H1 (cell line): ENCODE measurements at regions not wholly inside any gene's neighbourhood (a gene's known extent, or its start where the extent isn't known, plus 50 kb on each side); places are given as distances from the start of the nearest gene placed in this dataset.
A peak's percentile ranks its signal among the peaks of the same experiment; 100 is the strongest.

Experiments used
- CTCF ChIA-PET: fragments of 300-600 bp; sonication (Branson Sonifier 250); formaldehyde crosslinking; loops from one replicate; lab custom pipeline; 2021; ENCODE audit not compliant: partially characterized antibody; lab: Charles Lee
- POLR2A ChIA-PET: fragments of 300-600 bp; sonication (Branson Sonifier 250); formaldehyde crosslinking; loops from one replicate; lab custom pipeline; 2021; ENCODE audit warnings: inconsistent platforms; ENCODE audit not compliant: partially characterized antibody; lab: Charles Lee
- DNase-seq, 2 experiments: peaks; one replicate each; pipeline versions ENCODE4 v3.0.0 to v3.0.0-alpha.2; 2010 to 2022; ENCODE audit warnings: low spot score in 2 of 2, low read depth in 1 of 2, mixed read lengths in 1 of 2
- FAIRE-seq: peaks from 2 replicates; lab custom pipeline; 2011; peaks lifted over from hg19 to GRCh38; lab: Jason Lieb, UNC
- H2AFZ ChIP-seq: 2 replicates; pipeline ENCODE4 v1.8.1; 2012; ENCODE audit warnings: low read length, inconsistent platforms
- H2AK5ac ChIP-seq: 2 replicates; pipeline ENCODE4 v1.6.1; 2013; ENCODE audit warnings: low read depth, low read length
- H2BK120ac ChIP-seq: replicated peaks from 2 replicates; pipeline ENCODE3; 2013; ENCODE audit warnings: low read depth, low read length, inconsistent platforms
- H2BK12ac ChIP-seq: 2 replicates; pipeline ENCODE4 v1.6.1; 2013; ENCODE audit warnings: low read depth, low read length
- H2BK15ac ChIP-seq: 2 replicates; pipeline ENCODE4 v1.6.1; 2013; ENCODE audit warnings: low read length
- H2BK20ac ChIP-seq: 2 replicates; pipeline ENCODE4 v1.6.1; 2013; ENCODE audit warnings: low read length
- H2BK5ac ChIP-seq: 2 replicates; pipeline ENCODE4 v1.6.1; 2013; ENCODE audit warnings: low read depth, low read length
- H3K14ac ChIP-seq: 2 replicates; pipeline ENCODE4 v1.6.1; 2013; ENCODE audit warnings: inconsistent platforms; ENCODE audit not compliant: insufficient read length
- H3K18ac ChIP-seq: 2 replicates; pipeline ENCODE4 v1.6.1; 2013; ENCODE audit warnings: low read length; ENCODE audit errors: extremely low read depth
- H3K23ac ChIP-seq: 2 replicates; pipeline ENCODE4 v1.6.1; 2013; ENCODE audit warnings: inconsistent platforms; ENCODE audit not compliant: insufficient read length
- H3K23me2 ChIP-seq: 2 replicates; pipeline ENCODE4 v1.6.1; 2013; ENCODE audit warnings: low read depth, low read length
- H3K27ac ChIP-seq: 2 replicates; pipeline ENCODE4 v1.6.1; 2011; ENCODE audit warnings: low read depth, low read length, inconsistent platforms
- H3K27me3 ChIP-seq, 4 experiments: replicated peaks in 1 of 4; 1 replicate in 1 of 4; 2 replicates in 3 of 4; pipeline versions ENCODE4 v1.6.1 to v1.8.1; 2011 to 2013; ENCODE audit warnings: low read length in 3 of 4, mild to moderate bottlenecking in 3 of 4, inconsistent platforms in 2 of 4, mixed read lengths in 2 of 4, moderate library complexity in 1 of 4; ENCODE audit not compliant: control insufficient read depth in 3 of 4, insufficient read depth in 3 of 4; ENCODE audit errors: extremely low read depth in 1 of 4
- H3K36me3 ChIP-seq, 4 experiments: 2 replicates each; pipeline versions ENCODE4 v1.6.1 to v1.8.1; 2011 to 2013; ENCODE audit warnings: mild to moderate bottlenecking in 4 of 4, low read length in 3 of 4, moderate library complexity in 2 of 4, control low read depth in 1 of 4, inconsistent platforms in 1 of 4; ENCODE audit not compliant: insufficient read depth in 4 of 4, control insufficient read depth in 2 of 4
- H3K4ac ChIP-seq: replicated peaks from 2 replicates; pipeline ENCODE3; 2013; ENCODE audit warnings: low read length, low read depth, mixed read lengths, inconsistent platforms; ENCODE audit not compliant: insufficient read length
- H3K4me1 ChIP-seq, 4 experiments: replicated peaks in 1 of 4; 1 replicate in 1 of 4; 2 replicates in 3 of 4; pipeline versions ENCODE4 v1.6.1 to v1.8.1; 2011 to 2013; ENCODE audit warnings: low read length in 3 of 4, inconsistent platforms in 2 of 4, mixed read lengths in 1 of 4; ENCODE audit not compliant: insufficient read depth in 4 of 4, control insufficient read depth in 3 of 4
- H3K4me2 ChIP-seq, 2 experiments: 2 replicates each; pipeline versions ENCODE4 v1.6.1 to v1.8.1; 2011 to 2013; ENCODE audit warnings: low read depth in 2 of 2, low read length in 2 of 2, control low read depth in 1 of 2, inconsistent platforms in 1 of 2, mild to moderate bottlenecking in 1 of 2; ENCODE audit not compliant: insufficient read depth in 1 of 2
- H3K4me3 ChIP-seq, 4 experiments: fragments of 200-600, 300-600 bp in 1 of 4; sonication (generic), shearing (Covaris generic), sonication (Bioruptor Twin) in 1 of 4; 2 replicates each; pipeline versions ENCODE4 v1.5.1 to v1.8.1; 2011 to 2016; ENCODE audit warnings: low read length in 4 of 4, low read depth in 3 of 4, control low read depth in 2 of 4, inconsistent platforms in 2 of 4, mild to moderate bottlenecking in 2 of 4, mixed read lengths in 1 of 4, moderate library complexity in 1 of 4; ENCODE audit not compliant: insufficient read depth in 2 of 4; ENCODE audit errors: extremely low read depth in 1 of 4
- H3K56ac ChIP-seq: replicated peaks from 2 replicates; pipeline ENCODE3; 2013; ENCODE audit warnings: low read depth, mild to moderate bottlenecking, mixed read lengths, low read length, inconsistent platforms; ENCODE audit not compliant: insufficient read length
- H3K79me1 ChIP-seq: 2 replicates; pipeline ENCODE4 v1.6.1; 2013; ENCODE audit warnings: low read depth, low read length, control low read depth
- H3K79me2 ChIP-seq, 2 experiments: 2 replicates each; pipeline versions ENCODE4 v1.6.1 to v1.8.1; 2012 to 2013; ENCODE audit warnings: low read length in 2 of 2, mild to moderate bottlenecking in 2 of 2, inconsistent platforms in 1 of 2; ENCODE audit not compliant: insufficient read depth in 2 of 2, control insufficient read depth in 1 of 2
- H3K9ac ChIP-seq, 4 experiments: replicated peaks in 1 of 4; 1 replicate in 1 of 4; 2 replicates in 3 of 4; pipeline versions ENCODE4 v1.6.1 to v1.8.1; 2011 to 2013; ENCODE audit warnings: low read depth in 3 of 4, low read length in 3 of 4, control low read depth in 2 of 4, mild to moderate bottlenecking in 2 of 4, moderate library complexity in 2 of 4, inconsistent platforms in 1 of 4; ENCODE audit errors: extremely low read depth in 1 of 4
- H3K9me3 ChIP-seq, 2 experiments: 2 replicates each; pipeline versions ENCODE4 v1.6.1 to v1.8.1; 2012 to 2013; ENCODE audit warnings: mild to moderate bottlenecking in 2 of 2, moderate library complexity in 2 of 2, control low read depth in 1 of 2, inconsistent platforms in 1 of 2, low read depth in 1 of 2, low read length in 1 of 2, mixed read lengths in 1 of 2; ENCODE audit not compliant: insufficient read depth in 2 of 2
- H4K20me1 ChIP-seq, 2 experiments: replicated peaks in 1 of 2; 2 replicates each; pipeline versions ENCODE3 to v1.8.1; 2011 to 2013; ENCODE audit warnings: inconsistent platforms in 2 of 2, low read length in 2 of 2, mild to moderate bottlenecking in 1 of 2; ENCODE audit not compliant: insufficient read depth in 2 of 2, control insufficient read depth in 1 of 2
- H4K5ac ChIP-seq: 2 replicates; pipeline ENCODE4 v1.6.1; 2013; ENCODE audit warnings: low read length, low read depth, mixed read lengths, inconsistent platforms; ENCODE audit not compliant: insufficient read length
- H4K8ac ChIP-seq: 2 replicates; pipeline ENCODE4 v1.8.0; 2013; ENCODE audit warnings: mild to moderate bottlenecking, moderate library complexity, low read length, inconsistent platforms; ENCODE audit not compliant: insufficient read depth; ENCODE audit errors: extremely low read depth
- H4K91ac ChIP-seq: replicated peaks from 2 replicates; pipeline ENCODE3; 2013; ENCODE audit warnings: low read length, mixed read lengths, inconsistent platforms; ENCODE audit not compliant: insufficient read length
- ASH2L ChIP-seq: fragments of 200-600, 300-600 bp; sonication (generic); IDR thresholded peaks from one replicate; pipeline ENCODE4 v1.7.1; 2017; ENCODE audit warnings: low read length
- BACH1 ChIP-seq: IDR thresholded peaks from 2 replicates; pipeline ENCODE4 v1.6.1; 2012; ENCODE audit warnings: low read length, improper control_type of control experiment
- CHD2 ChIP-seq: IDR thresholded peaks from 2 replicates; pipeline ENCODE4 v1.6.1; 2012; ENCODE audit warnings: low read length, improper control_type of control experiment
- FOSL1 ChIP-seq: IDR thresholded peaks from 2 replicates; pipeline ENCODE4 v1.6.1; 2011; ENCODE audit warnings: mild to moderate bottlenecking, low read depth, low read length, moderate library complexity; ENCODE audit not compliant: insufficient read depth
- GABPA ChIP-seq: IDR thresholded peaks from 2 replicates; pipeline ENCODE4 v1.6.1; 2011; ENCODE audit warnings: mild to moderate bottlenecking, low read length, moderate library complexity, borderline replicate concordance; ENCODE audit not compliant: insufficient read depth
- HDAC6 ChIP-seq: IDR thresholded peaks from one replicate; pipeline ENCODE4 v1.7.1; 2012; ENCODE audit warnings: low read depth, mild to moderate bottlenecking, inconsistent platforms, low read length, moderate library complexity
- KDM4A ChIP-seq: IDR thresholded peaks from one replicate; pipeline ENCODE4 v1.7.1; 2012; ENCODE audit warnings: low read depth, mild to moderate bottlenecking, moderate library complexity, low read length, inconsistent platforms; ENCODE audit not compliant: severe bottlenecking
- POU5F1 ChIP-seq: IDR thresholded peaks from 2 replicates; pipeline ENCODE4 v1.6.1; 2011; ENCODE audit warnings: low read depth, mild to moderate bottlenecking, low read length, moderate library complexity
- RAD21 ChIP-seq, 2 experiments: IDR thresholded peaks in 1 of 2; conservative IDR thresholded peaks in 1 of 2; 2 replicates each; pipeline ENCODE4 v1.6.1; 2011; ENCODE audit warnings: low read depth in 2 of 2, low read length in 2 of 2, improper control_type of control experiment in 1 of 2, inconsistent platforms in 1 of 2, mild to moderate bottlenecking in 1 of 2, moderate library complexity in 1 of 2
- SP2 ChIP-seq: IDR thresholded peaks from 2 replicates; pipeline ENCODE4 v1.6.1; 2012; ENCODE audit warnings: mild to moderate bottlenecking, low read length, inconsistent platforms
- SP4 ChIP-seq: IDR thresholded peaks from 2 replicates; pipeline ENCODE4 v1.6.1; 2012; ENCODE audit warnings: low read length, inconsistent platforms
- SUZ12 ChIP-seq: fragments of 200-600 bp; sonication (generic); IDR thresholded peaks from 2 replicates; pipeline ENCODE4 v1.6.1; 2012; ENCODE audit warnings: mild to moderate bottlenecking, inconsistent platforms, low read length, moderate library complexity, mixed read lengths
- YY1 ChIP-seq: IDR thresholded peaks from 2 replicates; pipeline ENCODE4 v1.6.1; 2011; ENCODE audit warnings: low read depth, mild to moderate bottlenecking, low read length
- WGBS, 2 experiments: shearing (Covaris generic) in 1 of 2; methylation state at CpG; one replicate each; pipeline versions ENCODE4 v1.1.6 to v1.1.7; 2013 to 2015; ENCODE audit warnings: low lambda C conversion rate in 2 of 2, mixed read lengths in 2 of 2, inconsistent platforms in 1 of 2, low coverage in 1 of 2, missing lambda C conversion rate in 1 of 2; ENCODE audit not compliant: insufficient replicate concordance in 2 of 2, insufficient coverage in 1 of 2, insufficient read length in 1 of 2; ENCODE audit errors: extremely low coverage in 1 of 2, missing lambda C conversion rate in 1 of 2; 5-methylcytosine and 5-hydroxymethylcytosine counted together
- TF ChIP-seq, protein P1 (sequence below): IDR thresholded peaks from 2 replicates; pipeline ENCODE4 v1.6.1; 2012; ENCODE audit warnings: inconsistent platforms

DNA sequence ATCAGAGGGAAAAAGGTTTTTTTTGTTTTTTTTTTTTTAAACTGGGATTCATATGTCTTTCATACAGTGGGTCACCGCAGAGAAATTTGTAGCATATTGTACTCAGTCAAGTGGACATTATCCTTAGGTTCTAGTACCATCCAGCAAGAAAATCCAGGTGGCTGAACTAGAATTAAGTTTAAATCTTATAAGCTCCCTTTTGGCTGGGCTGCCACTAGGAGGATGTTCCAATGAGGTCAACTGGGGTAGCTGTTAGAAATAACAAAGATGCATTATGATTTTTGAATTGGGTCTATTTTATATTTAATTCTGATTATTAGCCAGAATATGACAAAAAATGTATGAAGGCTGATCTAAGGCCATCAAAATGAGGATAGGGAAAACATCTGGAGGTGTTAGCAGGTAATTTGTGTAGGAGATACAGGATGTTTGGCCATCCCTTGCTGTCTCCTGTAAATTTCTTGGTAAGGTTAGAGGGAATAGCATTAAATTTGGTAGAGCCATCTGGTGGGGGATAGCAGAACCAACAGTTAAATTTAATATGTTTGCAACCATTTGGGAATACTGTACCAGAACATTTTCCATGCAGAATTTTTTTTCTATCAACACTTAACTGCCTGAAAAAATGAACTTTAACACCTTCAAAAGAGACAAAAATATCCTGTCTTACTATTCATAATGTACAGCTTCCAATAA lies 568.5 kb upstream of the B3GALT2 start:
- no peaks in the 10 kb centered on the region for H3K9me3 ChIP-seq
- no peak overlapping the region for H2BK120ac ChIP-seq
- no peak overlapping the region for H3K27ac ChIP-seq
- H3K27me3 ChIP-seq, result no peaks in the 10 kb centered on the region
- no peak overlapping the region for H3K4me3 ChIP-seq
- DNase-seq, result no peak
- ChIA-PET CTCF (interaction anchor here (0.7 to 2.3 kb wide), 16 partner anchors 8 to 365 kb away, joined by 3 to 12 read pairs (median 4); no protein-coding TSS in a partner anchor), POLR2A (no interaction called here)
- H3K4ac ChIP-seq, result no peak overlapping the region
- no peaks in the 10 kb centered on the region for H3K79me2 ChIP-seq
- no peak overlapping the region for H3K14ac ChIP-seq
- no peaks in the 10 kb centered on the region for H3K23me2 ChIP-seq
- peaks cover 0 to 4% (median 0%) of the 10 kb centered on the region in 4 experiments; a peak in 1 of 7 replicates for H3K4me1 ChIP-seq
- no peak overlapping the region for H3K4me2 ChIP-seq
- H3K56ac ChIP-seq, result no peak overlapping the region
- H2AK5ac ChIP-seq, result no peak overlapping the region
- no peaks in the 10 kb centered on the region for H3K36me3 ChIP-seq
- 88% methylated on average over 1 of the region's 1 CpG; no CpG with 5 or more reads in 1 of the 2 experiments for WGBS, 2 experiments
- no peak for FAIRE-seq
- H2BK20ac ChIP-seq, result no peak overlapping the region
- no peak overlapping the region for H2BK12ac ChIP-seq
- H3K18ac ChIP-seq, result no peak overlapping the region
- no peak overlapping the region for H4K5ac ChIP-seq
- H2BK5ac ChIP-seq, result no peak overlapping the region
- H4K91ac ChIP-seq, result no peak overlapping the region
- H2AFZ ChIP-seq, result no peak overlapping the region
- H4K20me1 ChIP-seq, result no peaks in the 10 kb centered on the region
- no peak overlapping the region for H4K8ac ChIP-seq
- H3K79me1 ChIP-seq, result no peaks in the 10 kb centered on the region
- no peak overlapping the region for H3K9ac ChIP-seq
- H3K23ac ChIP-seq, result no peak overlapping the region
- H2BK15ac ChIP-seq, result no peak overlapping the region
- no peak for TF ChIP-seq ASH2L
- no peak for TF ChIP-seq YY1
- no peak for TF ChIP-seq BACH1
- TF ChIP-seq SP4, result no peak
- TF ChIP-seq KDM4A, result no peak
- TF ChIP-seq RAD21 (IDR thresholded peaks at IDR 0.05 in 1 of 2, conservative IDR thresholded peaks at IDR 0.05 in 1 of 2; ENCODE audit: low read depth in 2 of 2, low read length in 2 of 2), result peak; percentile 48 to 50
- TF ChIP-seq GABPA, result no peak
- TF ChIP-seq, protein P1, sequence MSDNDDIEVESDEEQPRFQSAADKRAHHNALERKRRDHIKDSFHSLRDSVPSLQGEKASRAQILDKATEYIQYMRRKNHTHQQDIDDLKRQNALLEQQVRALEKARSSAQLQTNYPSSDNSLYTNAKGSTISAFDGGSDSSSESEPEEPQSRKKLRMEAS, result no peak
- TF ChIP-seq HDAC6, result no peak
- no peak for TF ChIP-seq FOSL1
- no peak for TF ChIP-seq CHD2
- TF ChIP-seq SP2, result no peak
- TF ChIP-seq SUZ12, result no peak
- TF ChIP-seq POU5F1, result no peak
